HCT116 (cell line): ENCODE measurements at regions not wholly inside any gene's neighbourhood (a gene's known extent, or its start where the extent isn't known, plus 50 kb on each side); places are given as distances from the start of the nearest gene placed in this dataset.

ENCODE experiments used
- ATAC-seq: fragments of 200-7000 bp; cut with Tn5 transposase; 2 replicates; pipeline ENCODE4 v1.9.1; 2020; ENCODE audit warnings: mild to moderate bottlenecking, moderate library complexity
- BruUV-seq: library from RNA; stranded (reverse); fragments of 400-500 nt; replicated peaks from 2 replicates; lab custom pipeline; 2021; lab: Mats Ljungman, UMichigan
- CTCF ChIA-PET: fragments of 300-600 bp; sonication (Branson Sonifier 250); formaldehyde crosslinking; loops from one replicate; lab custom pipeline; 2021; ENCODE audit warnings: antibody characterized with exemption; lab: Charles Lee
- POLR2A ChIA-PET: fragments of 300-600, 350-600 bp; sonication (Branson Sonifier 250); formaldehyde crosslinking; loops from one replicate; lab custom pipeline; 2021; ENCODE audit warnings: antibody characterized with exemption; lab: Charles Lee
- RAD21 ChIA-PET, 2 experiments: fragments of 300-600 bp; sonication (Branson Sonifier 250); formaldehyde crosslinking; loops; one replicate each; lab custom pipeline; 2023; ENCODE audit warnings: low total read pairs in 2 of 2; ENCODE audit not compliant: uncharacterized antibody in 2 of 2, unreplicated experiment in 2 of 2, low non-redundant PET in 1 of 2; lab: Charles Lee
- DNase-seq: peaks from one replicate; pipeline ENCODE4 v3.0.0-alpha.2; 2010; ENCODE audit warnings: low read depth, low spot score
- H2AFZ ChIP-seq: fragments of 200-600 bp; shearing (Covaris generic), sonication (generic); 2 replicates; pipeline ENCODE4 v1.6.1; 2017; ENCODE audit warnings: low read depth, mixed run types, mixed read lengths, antibody characterized with exemption, low read length; ENCODE audit not compliant: poor library complexity, severe bottlenecking
- H3K27ac ChIP-seq: 2 replicates; pipeline ENCODE4 v1.5.1; 2012; ENCODE audit warnings: low read depth, low read length
- H3K27me3 ChIP-seq: fragments of 200-600 bp; sonication (generic); 2 replicates; pipeline ENCODE4 v1.6.1; 2016; ENCODE audit warnings: mixed run types, low read length, mixed read lengths; ENCODE audit not compliant: insufficient read depth
- H3K36me3 ChIP-seq, 2 experiments: fragments of 200-500 bp in 1 of 2; fragments of 200-600 bp in 1 of 2; sonication (Bioruptor generic) in 1 of 2; sonication (generic) in 1 of 2; 2 replicates each; pipeline versions ENCODE4 v1.5.1 to v1.6.1; 2014 to 2016; ENCODE audit warnings: low read length in 2 of 2, inconsistent platforms in 1 of 2, mixed read lengths in 1 of 2, mixed run types in 1 of 2; ENCODE audit not compliant: insufficient read depth in 2 of 2, control insufficient read depth in 1 of 2
- H3K4me1 ChIP-seq, 2 experiments: fragments of 200-600 bp in 1 of 2; sonication (generic) in 1 of 2; 2 replicates each; pipeline versions ENCODE4 v1.5.1 to v1.6.1; 2012 to 2017; ENCODE audit warnings: low read length in 2 of 2, inconsistent platforms in 1 of 2, mild to moderate bottlenecking in 1 of 2, mixed read lengths in 1 of 2, mixed run types in 1 of 2, moderate library complexity in 1 of 2; ENCODE audit not compliant: insufficient read depth in 2 of 2, control insufficient read depth in 1 of 2
- H3K4me2 ChIP-seq: fragments of 200-600 bp; sonication (generic); 2 replicates; pipeline ENCODE4 v1.6.1; 2017; ENCODE audit warnings: mixed run types, low read length, mixed read lengths
- H3K4me3 ChIP-seq, 2 experiments: fragments of 200-600 bp in 1 of 2; sonication (generic) in 1 of 2; replicated peaks in 1 of 2; 2 replicates each; pipeline ENCODE4 v1.5.1; 2011 to 2016; ENCODE audit warnings: low read length in 2 of 2, control low read depth in 1 of 2, low read depth in 1 of 2, mild to moderate bottlenecking in 1 of 2, mixed read lengths in 1 of 2, mixed run types in 1 of 2
- H3K79me2 ChIP-seq: fragments of 200-600 bp; sonication (generic); 2 replicates; pipeline ENCODE4 v1.6.1; 2017; ENCODE audit warnings: mild to moderate bottlenecking, mixed run types, low read length, moderate library complexity, mixed read lengths; ENCODE audit not compliant: insufficient read depth
- H3K9ac ChIP-seq: fragments of 200-600 bp; sonication (generic); 2 replicates; pipeline ENCODE4 v1.6.1; 2016; ENCODE audit warnings: low read length, mixed read lengths
- H3K9me2 ChIP-seq: fragments of 200-600 bp; sonication (generic), shearing (Covaris generic); 2 replicates; pipeline ENCODE4 v1.6.1; 2017; ENCODE audit warnings: mixed run types, mild to moderate bottlenecking, moderate library complexity; ENCODE audit not compliant: insufficient read depth
- H3K9me3 ChIP-seq, 2 experiments: fragments of 200-500 bp in 1 of 2; fragments of 200-600 bp in 1 of 2; sonication (Bioruptor generic) in 1 of 2; sonication (generic) in 1 of 2; 2 replicates each; pipeline ENCODE4 v1.6.1; 2014 to 2017; ENCODE audit warnings: low read length in 2 of 2, mixed read lengths in 2 of 2, inconsistent platforms in 1 of 2, low read depth in 1 of 2, mild to moderate bottlenecking in 1 of 2, mixed run types in 1 of 2, moderate library complexity in 1 of 2; ENCODE audit not compliant: control insufficient read depth in 1 of 2, insufficient read depth in 1 of 2
- H4K20me1 ChIP-seq: fragments of 200-600 bp; sonication (generic), shearing (Covaris generic); 2 replicates; pipeline ENCODE4 v1.6.1; 2017; ENCODE audit warnings: mixed run types, mild to moderate bottlenecking, moderate library complexity; ENCODE audit not compliant: insufficient read depth
- CBX3 ChIP-seq: IDR thresholded peaks from 2 replicates; pipeline ENCODE4 v1.6.1; 2012; ENCODE audit warnings: low read depth
- EGR1 ChIP-seq: IDR thresholded peaks from 2 replicates; pipeline ENCODE4 v1.6.1; 2012; ENCODE audit warnings: low read depth
- ELF1 ChIP-seq: IDR thresholded peaks from 2 replicates; pipeline ENCODE4 v1.6.1; 2012; ENCODE audit warnings: low read depth, borderline replicate concordance
- EZH2 ChIP-seq: fragments of 200-600 bp; sonication (generic); IDR thresholded peaks from 2 replicates; pipeline ENCODE4 v1.6.1; 2017; ENCODE audit warnings: antibody characterized with exemption, mixed run types
- EZH2phosphoT487 ChIP-seq: fragments of 200-600 bp; IDR thresholded peaks from 2 replicates; pipeline ENCODE4 v1.6.1; 2018; ENCODE audit warnings: antibody characterized with exemption, borderline replicate concordance
- FOSL1 ChIP-seq: IDR thresholded peaks from 2 replicates; pipeline ENCODE4 v1.6.1; 2012; ENCODE audit warnings: low read depth
- JUND ChIP-seq: IDR thresholded peaks from 2 replicates; pipeline ENCODE4 v1.6.1; 2012
- RAD21 ChIP-seq: IDR thresholded peaks from 2 replicates; pipeline ENCODE4 v1.6.1; 2012; ENCODE audit warnings: low read depth, mild to moderate bottlenecking
- SIN3A ChIP-seq: IDR thresholded peaks from 2 replicates; pipeline ENCODE4 v1.6.1; 2012; ENCODE audit warnings: low read depth
- SP1 ChIP-seq: IDR thresholded peaks from 2 replicates; pipeline ENCODE4 v1.6.1; 2012; ENCODE audit warnings: low read depth
- SRF ChIP-seq: IDR thresholded peaks from 2 replicates; pipeline ENCODE4 v1.6.1; 2012; ENCODE audit warnings: low read depth
- TCF7L2 ChIP-seq: IDR thresholded peaks from 2 replicates; pipeline ENCODE4 v1.7.0; 2011; ENCODE audit warnings: borderline replicate concordance, inconsistent platforms; ENCODE audit not compliant: insufficient read depth, insufficient read length; ENCODE audit errors: extremely low read depth
- YY1 ChIP-seq: IDR thresholded peaks from 2 replicates; pipeline ENCODE4 v1.6.1; 2011; ENCODE audit warnings: low read length, low read depth, moderate library complexity, mild to moderate bottlenecking; ENCODE audit not compliant: insufficient replicate concordance; ENCODE audit errors: extremely low read depth
- ZFX ChIP-seq: fragments of 450-650 bp; IDR thresholded peaks from 2 replicates; pipeline ENCODE4 v1.6.1; 2017
- ZNF274 ChIP-seq: fragments of 200-500 bp; sonication (Bioruptor generic); IDR thresholded peaks from 2 replicates; pipeline ENCODE4 v1.6.1; 2014; ENCODE audit warnings: mild to moderate bottlenecking, low read depth, low read length, inconsistent platforms
- intact Hi-C: fragments of 100-400 bp; cut with micrococcal nuclease; formaldehyde crosslinking; loops from 2 replicates; pipeline ENCODE4 v1.10.0; 2022
- TF ChIP-seq, protein P1 (sequence below), 3 experiments: fragments of 200-600 bp in 1 of 3; sonication (generic) in 1 of 3; IDR thresholded peaks in 2 of 3; conservative IDR thresholded peaks in 1 of 3; 2 replicates each; pipeline ENCODE4 v1.5.1; 2012 to 2017; ENCODE audit warnings: low read depth in 2 of 3, low read length in 2 of 3, antibody characterized with exemption in 1 of 3, borderline replicate concordance in 1 of 3, control low read depth in 1 of 3, mild to moderate bottlenecking in 1 of 3, mixed read lengths in 1 of 3, mixed run types in 1 of 3, moderate library complexity in 1 of 3; ENCODE audit not compliant: insufficient read depth in 1 of 3
- TF ChIP-seq, protein P2 (sequence below): IDR thresholded peaks from 2 replicates; pipeline ENCODE4 v1.6.1; 2012
- TF ChIP-seq, protein P3 (sequence below): IDR thresholded peaks from 2 replicates; pipeline ENCODE4 v1.6.1; 2012; ENCODE audit warnings: low read depth
- TF ChIP-seq, protein P4 (sequence below): IDR thresholded peaks from 2 replicates; pipeline ENCODE4 v1.6.1; 2011; ENCODE audit warnings: mild to moderate bottlenecking, low read length, moderate library complexity; ENCODE audit not compliant: insufficient replicate concordance; ENCODE audit errors: extremely low read depth

DNA sequence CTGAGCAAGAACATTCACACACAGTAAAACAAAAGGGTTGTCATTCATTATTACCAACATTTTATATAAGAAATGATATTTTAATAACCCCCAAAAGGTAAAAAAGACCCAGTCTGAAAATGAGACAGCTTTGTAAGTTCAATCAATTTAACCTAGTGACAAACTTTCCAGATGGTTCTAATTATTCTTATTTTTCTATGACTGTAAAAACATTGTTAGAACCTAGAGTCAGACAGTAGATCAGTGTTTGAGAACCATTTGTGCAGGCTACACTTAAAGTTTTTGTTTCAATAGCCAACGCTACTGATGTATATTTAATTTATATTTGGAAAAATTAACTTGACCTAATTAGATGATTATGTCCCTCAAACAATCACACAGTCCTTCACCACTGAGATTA lies 708.4 kb upstream of the CBLB start:
- TF ChIP-seq, protein P1, sequence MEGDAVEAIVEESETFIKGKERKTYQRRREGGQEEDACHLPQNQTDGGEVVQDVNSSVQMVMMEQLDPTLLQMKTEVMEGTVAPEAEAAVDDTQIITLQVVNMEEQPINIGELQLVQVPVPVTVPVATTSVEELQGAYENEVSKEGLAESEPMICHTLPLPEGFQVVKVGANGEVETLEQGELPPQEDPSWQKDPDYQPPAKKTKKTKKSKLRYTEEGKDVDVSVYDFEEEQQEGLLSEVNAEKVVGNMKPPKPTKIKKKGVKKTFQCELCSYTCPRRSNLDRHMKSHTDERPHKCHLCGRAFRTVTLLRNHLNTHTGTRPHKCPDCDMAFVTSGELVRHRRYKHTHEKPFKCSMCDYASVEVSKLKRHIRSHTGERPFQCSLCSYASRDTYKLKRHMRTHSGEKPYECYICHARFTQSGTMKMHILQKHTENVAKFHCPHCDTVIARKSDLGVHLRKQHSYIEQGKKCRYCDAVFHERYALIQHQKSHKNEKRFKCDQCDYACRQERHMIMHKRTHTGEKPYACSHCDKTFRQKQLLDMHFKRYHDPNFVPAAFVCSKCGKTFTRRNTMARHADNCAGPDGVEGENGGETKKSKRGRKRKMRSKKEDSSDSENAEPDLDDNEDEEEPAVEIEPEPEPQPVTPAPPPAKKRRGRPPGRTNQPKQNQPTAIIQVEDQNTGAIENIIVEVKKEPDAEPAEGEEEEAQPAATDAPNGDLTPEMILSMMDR (IDR thresholded peaks at IDR 0.05 in 2 of 3, conservative IDR thresholded peaks at IDR 0.05 in 1 of 3; ENCODE audit: borderline replicate concordance in 1 of 3, insufficient read depth in 1 of 3, low read depth in 2 of 3, low read length in 2 of 3), result no peak
- TF ChIP-seq SRF (no peak), ZNF274 (no peak), ELF1 (no peak), RAD21 (no peak), FOSL1 (no peak), SIN3A (no peak), ZFX (no peak), JUND (no peak), CBX3 (no peak), YY1 (no peak), SP1 (no peak), EZH2phosphoT487 (no peak), TCF7L2 (no peak), EZH2 (no peak), EGR1 (no peak)
- TF ChIP-seq, protein P2, sequence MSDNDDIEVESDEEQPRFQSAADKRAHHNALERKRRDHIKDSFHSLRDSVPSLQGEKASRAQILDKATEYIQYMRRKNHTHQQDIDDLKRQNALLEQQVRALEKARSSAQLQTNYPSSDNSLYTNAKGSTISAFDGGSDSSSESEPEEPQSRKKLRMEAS, result no peak
- TF ChIP-seq, protein P3, sequence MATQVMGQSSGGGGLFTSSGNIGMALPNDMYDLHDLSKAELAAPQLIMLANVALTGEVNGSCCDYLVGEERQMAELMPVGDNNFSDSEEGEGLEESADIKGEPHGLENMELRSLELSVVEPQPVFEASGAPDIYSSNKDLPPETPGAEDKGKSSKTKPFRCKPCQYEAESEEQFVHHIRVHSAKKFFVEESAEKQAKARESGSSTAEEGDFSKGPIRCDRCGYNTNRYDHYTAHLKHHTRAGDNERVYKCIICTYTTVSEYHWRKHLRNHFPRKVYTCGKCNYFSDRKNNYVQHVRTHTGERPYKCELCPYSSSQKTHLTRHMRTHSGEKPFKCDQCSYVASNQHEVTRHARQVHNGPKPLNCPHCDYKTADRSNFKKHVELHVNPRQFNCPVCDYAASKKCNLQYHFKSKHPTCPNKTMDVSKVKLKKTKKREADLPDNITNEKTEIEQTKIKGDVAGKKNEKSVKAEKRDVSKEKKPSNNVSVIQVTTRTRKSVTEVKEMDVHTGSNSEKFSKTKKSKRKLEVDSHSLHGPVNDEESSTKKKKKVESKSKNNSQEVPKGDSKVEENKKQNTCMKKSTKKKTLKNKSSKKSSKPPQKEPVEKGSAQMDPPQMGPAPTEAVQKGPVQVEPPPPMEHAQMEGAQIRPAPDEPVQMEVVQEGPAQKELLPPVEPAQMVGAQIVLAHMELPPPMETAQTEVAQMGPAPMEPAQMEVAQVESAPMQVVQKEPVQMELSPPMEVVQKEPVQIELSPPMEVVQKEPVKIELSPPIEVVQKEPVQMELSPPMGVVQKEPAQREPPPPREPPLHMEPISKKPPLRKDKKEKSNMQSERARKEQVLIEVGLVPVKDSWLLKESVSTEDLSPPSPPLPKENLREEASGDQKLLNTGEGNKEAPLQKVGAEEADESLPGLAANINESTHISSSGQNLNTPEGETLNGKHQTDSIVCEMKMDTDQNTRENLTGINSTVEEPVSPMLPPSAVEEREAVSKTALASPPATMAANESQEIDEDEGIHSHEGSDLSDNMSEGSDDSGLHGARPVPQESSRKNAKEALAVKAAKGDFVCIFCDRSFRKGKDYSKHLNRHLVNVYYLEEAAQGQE, result no peak
- TF ChIP-seq, protein P4, sequence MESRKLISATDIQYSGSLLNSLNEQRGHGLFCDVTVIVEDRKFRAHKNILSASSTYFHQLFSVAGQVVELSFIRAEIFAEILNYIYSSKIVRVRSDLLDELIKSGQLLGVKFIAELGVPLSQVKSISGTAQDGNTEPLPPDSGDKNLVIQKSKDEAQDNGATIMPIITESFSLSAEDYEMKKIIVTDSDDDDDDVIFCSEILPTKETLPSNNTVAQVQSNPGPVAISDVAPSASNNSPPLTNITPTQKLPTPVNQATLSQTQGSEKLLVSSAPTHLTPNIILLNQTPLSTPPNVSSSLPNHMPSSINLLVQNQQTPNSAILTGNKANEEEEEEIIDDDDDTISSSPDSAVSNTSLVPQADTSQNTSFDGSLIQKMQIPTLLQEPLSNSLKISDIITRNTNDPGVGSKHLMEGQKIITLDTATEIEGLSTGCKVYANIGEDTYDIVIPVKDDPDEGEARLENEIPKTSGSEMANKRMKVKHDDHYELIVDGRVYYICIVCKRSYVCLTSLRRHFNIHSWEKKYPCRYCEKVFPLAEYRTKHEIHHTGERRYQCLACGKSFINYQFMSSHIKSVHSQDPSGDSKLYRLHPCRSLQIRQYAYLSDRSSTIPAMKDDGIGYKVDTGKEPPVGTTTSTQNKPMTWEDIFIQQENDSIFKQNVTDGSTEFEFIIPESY, result no peak
- Histone ChIP-seq H3K9ac (no peak overlapping the region), H3K36me3 (no peaks in the 10 kb centered on the region), H3K4me1 (no peaks in the 10 kb centered on the region), H3K9me3 (no peaks in the 10 kb centered on the region), H4K20me1 (no peaks in the 10 kb centered on the region), H3K27ac (no peak overlapping the region), H3K79me2 (no peaks in the 10 kb centered on the region), H3K4me3 (no peak overlapping the region), H3K27me3 (no peaks in the 10 kb centered on the region), H3K9me2 (no peaks in the 10 kb centered on the region), H2AFZ (no peak overlapping the region), H3K4me2 (no peak overlapping the region)
- BruUV-seq, result no TSS peak
- intact Hi-C loops, result no loop called here
- POLR2A ChIA-PET, result no interaction called here
- ATAC-seq, result no peak
- no peak for DNase-seq
- RAD21 ChIA-PET, result no interaction called here
- CTCF ChIA-PET, result no interaction called here
